Neural cell (in vitro differentiated cells): ENCODE measurements at regions not wholly inside any gene's neighbourhood (a gene's known extent, or its start where the extent isn't known, plus 50 kb on each side); places are given as distances from the start of the nearest gene placed in this dataset.

Experiments
- H2AFZ ChIP-seq: fragments of 200-600, 300-800 bp; sonication (generic), shearing (Covaris generic); 2 replicates; pipeline ENCODE4 v1.6.0; 2014; ENCODE audit warnings: low read depth, mild to moderate bottlenecking, antibody characterized with exemption, low read length, moderate library complexity
- H3F3A ChIP-seq: fragments of 200-600 bp; shearing (Covaris generic); 2 replicates; pipeline ENCODE4 v1.6.1; 2016; ENCODE audit warnings: mild to moderate bottlenecking, moderate library complexity, mixed read lengths, antibody characterized with exemption, low read length; ENCODE audit not compliant: insufficient read depth, poor library complexity, severe bottlenecking
- H3K27ac ChIP-seq: fragments of 200-600, 300-800 bp; sonication (generic), shearing (Covaris generic); 2 replicates; pipeline ENCODE4 v1.5.1; 2014; ENCODE audit warnings: mild to moderate bottlenecking, low read length, moderate library complexity
- H3K27me3 ChIP-seq: fragments of 300-800, 200-600 bp; sonication (generic), shearing (Covaris generic); 2 replicates; pipeline ENCODE4 v1.6.0; 2014; ENCODE audit warnings: mild to moderate bottlenecking, low read depth, low read length, moderate library complexity; ENCODE audit not compliant: insufficient read depth
- H3K36me3 ChIP-seq: fragments of 300-800, 200-600 bp; sonication (generic), shearing (Covaris generic); 2 replicates; pipeline ENCODE4 v1.5.1; 2014; ENCODE audit warnings: mild to moderate bottlenecking, antibody characterized with exemption, low read length, moderate library complexity; ENCODE audit not compliant: insufficient read depth
- H3K4me2 ChIP-seq: fragments of 300-800, 200-600 bp; sonication (generic), shearing (Covaris generic); 2 replicates; pipeline ENCODE4 v1.6.0; 2014; ENCODE audit warnings: mild to moderate bottlenecking, low read length
- H3K4me3 ChIP-seq: fragments of 300-800, 200-600 bp; sonication (generic), shearing (Covaris generic); 2 replicates; pipeline ENCODE4 v1.5.1; 2014; ENCODE audit warnings: mild to moderate bottlenecking, low read length, moderate library complexity
- H3K79me2 ChIP-seq: fragments of 200-600 bp; shearing (Covaris generic); replicated peaks from 2 replicates; pipeline ENCODE4 v1.6.0; 2014; ENCODE audit warnings: mild to moderate bottlenecking, low read length, moderate library complexity; ENCODE audit not compliant: insufficient read depth
- H3K9ac ChIP-seq: fragments of 300-800, 200-600 bp; sonication (generic), shearing (Covaris generic); 2 replicates; pipeline ENCODE4 v1.6.1; 2016; ENCODE audit warnings: mild to moderate bottlenecking, low read length, mixed read lengths
- H3K9me2 ChIP-seq: fragments of 200-600 bp; shearing (Covaris generic); 2 replicates; pipeline ENCODE4 v1.6.1; 2016; ENCODE audit warnings: mild to moderate bottlenecking, low read length, mixed read lengths; ENCODE audit not compliant: insufficient read depth
- H3K9me3 ChIP-seq: fragments of 200-600, 300-800 bp; sonication (generic), shearing (Covaris generic); 2 replicates; pipeline ENCODE4 v1.6.1; 2016; ENCODE audit warnings: mild to moderate bottlenecking, mixed run types, low read length, moderate library complexity, mixed read lengths
- H4K20me1 ChIP-seq: fragments of 200-600 bp; shearing (Covaris generic); 2 replicates; pipeline ENCODE4 v1.6.1; 2016; ENCODE audit warnings: mild to moderate bottlenecking, mixed run types; ENCODE audit not compliant: insufficient read depth
- CTCF ChIP-seq: fragments of 450-650 bp; IDR thresholded peaks from 2 replicates; pipeline ENCODE4 v1.5.1; 2014; ENCODE audit warnings: antibody characterized with exemption, mild to moderate bottlenecking, moderate library complexity; ENCODE audit not compliant: poor library complexity, severe bottlenecking
- EP300 ChIP-seq: fragments of 450-650 bp; conservative IDR thresholded peaks from 2 replicates; pipeline ENCODE4 v1.6.1; 2014; ENCODE audit warnings: antibody characterized with exemption, mild to moderate bottlenecking, moderate library complexity; ENCODE audit not compliant: poor library complexity, severe bottlenecking
- EZH2 ChIP-seq: fragments of 200-600, 300-800 bp; shearing (Covaris generic), sonication (generic); IDR thresholded peaks from 2 replicates; pipeline ENCODE4 v1.6.1; 2014; ENCODE audit warnings: antibody characterized with exemption, low read length, borderline replicate concordance, mild to moderate bottlenecking; ENCODE audit not compliant: insufficient read depth, poor library complexity, severe bottlenecking
- MXI1 ChIP-seq: fragments of 450-650 bp; conservative IDR thresholded peaks from 2 replicates; pipeline ENCODE4 v1.6.1; 2014; ENCODE audit warnings: antibody characterized with exemption, mild to moderate bottlenecking; ENCODE audit not compliant: poor library complexity, severe bottlenecking
- POLR2AphosphoS5 ChIP-seq: IDR thresholded peaks from 2 replicates; pipeline ENCODE4 v1.6.1; 2012
- RAD21 ChIP-seq: fragments of 450-650 bp; conservative IDR thresholded peaks from 2 replicates; pipeline ENCODE4 v1.6.1; 2014; ENCODE audit warnings: antibody characterized with exemption, mild to moderate bottlenecking, moderate library complexity
- REST ChIP-seq: IDR thresholded peaks from 2 replicates; pipeline ENCODE4 v1.6.1; 2012; ENCODE audit warnings: borderline replicate concordance
- SMC3 ChIP-seq: fragments of 450-650 bp; conservative IDR thresholded peaks from 2 replicates; pipeline ENCODE4 v1.6.1; 2014; ENCODE audit warnings: antibody characterized with exemption, mild to moderate bottlenecking, moderate library complexity; ENCODE audit not compliant: poor library complexity
- TAF1 ChIP-seq: IDR thresholded peaks from 2 replicates; pipeline ENCODE4 v1.6.1; 2012; ENCODE audit warnings: low read depth

GRCh38 chr10:2867788-2868299 lies 199.5 kb upstream of the PFKP start:
- Histone ChIP-seq H3F3A (peaks cover 8% of the 10 kb centered on the region), H2AFZ (no peak overlapping the region), H3K79me2 (no peaks in the 10 kb centered on the region), H3K9ac (no peak overlapping the region), H3K9me2 (no peaks in the 10 kb centered on the region), H3K4me3 (no peak overlapping the region), H3K4me2 (no peak overlapping the region), H3K36me3 (no peaks in the 10 kb centered on the region), H4K20me1 (no peaks in the 10 kb centered on the region), H3K9me3 (no peaks in the 10 kb centered on the region), H3K27me3 (no peaks in the 10 kb centered on the region), H3K27ac (no peak overlapping the region)
- TF ChIP-seq EP300 (no peak), EZH2 (no peak), TAF1 (no peak), POLR2AphosphoS5 (no peak), REST (no peak), RAD21 (no peak), CTCF (no peak), SMC3 (no peak), MXI1 (no peak)

GRCh38 chr10:2866569-2866968 lies 200.8 kb upstream of the PFKP start:
- H4K20me1 ChIP-seq, result no peaks in the 10 kb centered on the region
- H3K27ac ChIP-seq, result no peak overlapping the region
- H3K27me3 ChIP-seq, result no peaks in the 10 kb centered on the region
- H3K79me2 ChIP-seq, result no peaks in the 10 kb centered on the region
- H3F3A ChIP-seq, result peaks cover 8% of the 10 kb centered on the region
- no peaks in the 10 kb centered on the region for H3K9me2 ChIP-seq
- H3K9me3 ChIP-seq, result no peaks in the 10 kb centered on the region
- no peak overlapping the region for H3K4me2 ChIP-seq
- H2AFZ ChIP-seq, result no peak overlapping the region
- no peaks in the 10 kb centered on the region for H3K36me3 ChIP-seq
- TF ChIP-seq MXI1 (no peak), SMC3 (no peak), POLR2AphosphoS5 (no peak), REST (no peak), EP300 (no peak), RAD21 (no peak), CTCF (no peak), EZH2 (no peak), TAF1 (no peak)
- no peak overlapping the region for H3K4me3 ChIP-seq
- no peak overlapping the region for H3K9ac ChIP-seq
